GM18502 (cell line): ENCODE measurements at regions not wholly inside any gene's neighbourhood (a gene's known extent, or its start where the extent isn't known, plus 50 kb on each side); places are given as distances from the start of the nearest gene placed in this dataset.

ENCODE experiments used
- ATAC-seq: cut with Tn5 transposase; IDR thresholded peaks from one replicate; pipeline ENCODE4 v1.9.1; 2021; ENCODE audit warnings: mild to moderate bottlenecking; ENCODE audit not compliant: unreplicated experiment, poor library complexity

DNA sequence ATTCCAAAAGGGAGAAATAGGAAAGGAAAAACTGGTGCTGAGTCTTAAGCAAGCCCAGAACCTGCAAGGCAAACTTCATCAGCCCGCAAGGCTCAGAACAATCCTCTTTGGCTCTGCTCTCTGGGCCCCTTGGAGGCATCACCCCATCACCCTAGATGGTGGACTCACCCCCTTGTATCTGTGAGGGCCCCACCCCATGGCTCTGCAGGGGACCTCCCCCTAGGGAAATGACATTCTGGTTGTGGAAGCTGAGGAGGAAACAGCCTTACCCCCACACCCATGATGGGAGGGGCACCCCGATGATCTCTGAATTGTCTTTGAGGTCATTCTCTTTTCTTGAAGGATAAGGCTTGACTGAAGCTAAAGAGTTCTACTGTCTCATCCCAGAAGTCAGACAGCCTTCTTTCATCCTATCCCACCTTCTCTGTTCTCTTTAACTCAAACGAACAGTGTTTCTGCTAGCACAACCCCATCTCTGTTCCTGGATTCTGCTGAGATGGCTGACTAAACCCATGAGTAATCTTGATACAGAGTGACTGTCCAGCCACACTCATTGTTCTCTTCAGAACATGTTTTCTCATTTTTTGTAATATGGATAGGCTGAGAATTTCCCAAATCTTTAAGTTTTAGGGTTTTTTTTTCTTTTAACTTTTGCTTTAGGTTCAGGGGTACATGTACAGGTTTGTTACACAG, 492.1 kb upstream of the MYT1L start:
- no peak for ATAC-seq

DNA sequence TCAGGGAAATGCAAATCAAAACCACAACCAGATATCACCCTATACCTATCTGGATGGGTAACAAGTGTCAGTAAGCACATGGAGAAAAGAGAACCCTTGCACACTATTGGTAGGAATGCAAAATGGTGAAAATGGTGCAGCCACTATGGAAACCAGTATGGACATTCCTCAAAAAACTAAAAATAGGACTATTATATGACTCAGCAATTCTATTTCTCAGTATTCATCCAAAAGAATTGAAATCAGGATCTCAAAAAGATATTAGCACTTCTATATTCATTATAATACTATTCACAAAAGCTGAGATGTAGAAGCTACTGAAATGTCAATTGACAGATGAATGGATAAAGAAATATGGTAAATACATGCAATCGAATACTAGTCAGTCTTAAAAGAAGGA, 491.1 kb upstream of the MYT1L start:
- ATAC-seq, result no peak

DNA sequence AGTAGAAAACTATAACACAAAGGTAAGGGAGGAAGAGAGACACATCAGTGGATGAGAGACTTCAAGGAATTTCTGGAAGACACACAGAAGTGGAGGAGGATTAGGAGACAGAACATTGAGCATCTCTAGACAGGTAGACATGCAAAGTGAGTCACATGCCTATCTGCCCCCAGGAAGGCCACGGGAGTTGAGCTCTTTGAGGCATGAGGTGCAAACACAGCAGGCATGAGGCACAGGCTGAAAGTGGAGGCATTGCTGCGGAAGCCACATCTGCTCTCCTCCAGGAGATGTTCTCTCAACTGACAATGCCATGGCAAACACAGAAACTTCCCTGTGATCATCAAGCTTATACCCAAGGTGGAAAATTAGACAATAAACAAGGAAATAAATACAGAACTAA, 481.6 kb upstream of the MYT1L start:
- ATAC-seq, result no peak

DNA sequence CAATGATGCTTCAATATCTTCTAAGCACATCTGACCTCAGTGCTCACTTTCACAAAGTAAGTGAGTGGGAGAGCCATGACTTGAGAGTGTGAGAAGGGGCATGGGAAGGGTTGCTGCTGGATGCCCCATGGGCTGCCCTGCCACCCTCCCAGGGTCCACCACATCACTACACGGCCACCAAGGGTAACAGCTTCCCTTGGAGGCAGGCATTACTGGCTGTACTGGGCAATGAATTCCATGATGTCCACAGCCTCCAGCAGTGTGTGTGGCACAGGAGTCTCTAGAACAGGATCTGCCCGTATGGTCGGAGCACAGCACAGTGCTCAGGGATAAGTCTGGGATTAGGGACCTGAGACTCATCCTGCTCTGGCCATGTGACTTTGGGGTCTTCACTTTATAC, 481.0 kb upstream of the MYT1L start:
- no peak for ATAC-seq

DNA sequence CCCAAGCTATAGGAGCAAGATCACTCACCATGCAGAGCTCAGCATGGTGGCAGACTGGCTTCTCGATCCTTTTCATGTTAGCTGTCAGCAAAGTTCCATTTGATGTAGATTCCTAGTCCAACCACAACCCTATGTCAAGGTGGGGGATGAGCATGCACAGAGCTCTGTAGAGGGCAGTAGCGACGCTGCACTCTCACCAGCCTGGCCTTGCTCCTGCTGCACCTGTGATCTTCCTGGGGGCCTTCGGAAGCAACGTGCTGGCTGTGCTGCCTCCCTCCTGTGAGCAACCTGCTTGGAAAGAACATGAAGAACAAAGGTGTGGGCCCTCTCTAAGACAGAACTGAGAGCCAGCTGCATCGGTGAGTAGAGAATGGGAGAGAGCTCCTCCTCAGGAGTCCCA, 479.4 kb upstream of the MYT1L start:
- no peak for ATAC-seq

DNA sequence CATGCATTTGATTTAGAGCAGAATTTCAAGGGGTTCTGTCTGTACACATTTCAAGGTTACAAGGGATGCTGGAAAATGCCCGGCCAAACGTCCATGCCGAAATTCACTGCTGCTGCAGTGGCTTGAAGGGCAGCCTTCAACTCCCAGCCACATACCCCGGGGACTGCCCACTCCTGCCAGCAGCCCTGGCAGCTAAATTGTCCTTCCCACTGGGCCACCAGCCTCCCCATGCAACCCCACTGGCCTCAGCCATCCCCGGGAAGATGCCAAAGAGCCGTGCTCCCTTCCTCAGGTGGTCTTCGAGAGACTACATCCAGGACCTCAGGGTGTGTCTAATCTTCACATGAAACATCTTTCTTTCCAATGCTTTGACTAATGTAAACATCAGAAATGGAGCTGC, 478.7 kb upstream of the MYT1L start:
- no peak for ATAC-seq

DNA sequence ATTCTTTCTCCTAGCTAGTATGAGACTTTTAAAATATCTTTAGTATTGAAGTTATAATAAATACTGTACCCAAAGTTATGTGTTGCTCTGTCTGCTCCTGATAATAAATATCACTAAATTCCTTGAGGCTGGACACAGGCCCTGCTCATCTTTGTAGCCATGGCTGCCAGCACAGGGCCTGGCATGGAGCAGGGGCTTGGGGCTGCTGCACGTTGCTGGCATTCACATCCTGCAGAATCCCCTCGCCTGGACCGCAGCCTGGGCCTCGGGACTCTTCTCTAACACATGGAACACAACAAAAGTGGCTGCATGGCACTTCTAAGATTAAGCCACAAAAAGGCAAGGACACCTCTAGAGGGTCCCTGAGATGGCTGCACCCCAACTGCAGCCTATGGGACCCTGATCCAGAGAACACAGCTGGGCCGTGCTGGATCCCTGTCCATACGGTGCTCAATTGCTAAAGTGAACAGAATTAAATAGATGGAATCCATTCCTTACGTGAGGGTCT, 477.5 kb upstream of the MYT1L start:
- ATAC-seq, result no peak

DNA sequence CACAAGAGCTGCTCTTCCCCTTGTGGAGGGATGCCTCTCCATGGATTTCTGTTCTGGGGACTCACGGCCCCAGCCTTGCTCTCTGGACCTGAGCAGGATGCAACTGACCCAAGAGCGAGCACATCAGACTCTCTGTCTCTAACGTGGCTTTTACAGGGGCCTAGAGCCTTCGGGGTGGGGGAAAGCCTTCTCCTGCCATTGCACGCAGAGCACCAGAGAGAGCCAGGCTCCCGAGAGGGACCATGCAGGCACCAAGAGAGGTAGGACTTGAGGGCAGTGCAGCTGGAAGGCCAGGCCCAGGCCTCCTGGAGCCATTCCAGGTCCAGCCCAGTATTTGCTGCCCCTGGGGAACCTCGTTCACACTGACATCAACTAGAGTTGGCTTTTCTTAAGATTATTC, 475.6 kb upstream of the MYT1L start:
- ATAC-seq, result no peak

DNA sequence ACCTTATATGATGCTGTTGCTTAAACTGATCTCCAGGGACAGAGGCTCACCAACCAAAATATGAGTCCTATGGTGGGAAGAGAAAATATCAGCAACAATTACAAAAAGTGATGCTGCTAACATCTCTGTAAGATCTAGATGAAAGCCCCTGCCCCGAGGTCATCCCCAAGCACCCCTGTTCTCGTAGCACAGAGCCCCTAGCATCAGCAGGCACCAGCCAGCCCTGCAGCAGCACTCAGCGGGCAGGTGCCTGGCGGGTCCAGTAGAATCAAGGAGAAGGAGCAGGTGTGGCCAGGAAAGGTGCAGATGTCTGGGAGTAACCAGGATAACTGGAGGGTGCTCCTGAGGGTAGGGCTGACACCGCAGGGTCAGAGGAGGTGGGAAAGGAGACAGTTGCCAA, 474.2 kb upstream of the MYT1L start:
- no peak for ATAC-seq

DNA sequence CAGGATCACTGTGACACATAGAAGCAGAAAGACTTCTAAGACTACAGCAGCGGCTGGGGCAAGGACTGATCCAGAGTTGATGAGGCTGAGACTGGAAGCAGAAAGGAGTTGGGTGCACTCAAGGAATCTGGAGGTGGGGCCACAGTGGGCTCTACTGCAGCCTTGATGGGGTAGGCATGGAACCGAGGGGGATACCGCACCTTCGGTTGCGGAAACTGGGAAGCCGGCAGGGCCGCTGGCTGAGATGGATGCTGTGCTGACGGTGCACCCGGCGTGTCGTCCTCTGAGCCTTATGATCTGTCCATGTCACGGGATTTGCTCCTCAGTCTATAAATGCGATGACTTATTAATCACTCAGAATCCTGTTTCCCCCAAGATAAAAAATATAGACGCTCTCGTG, 473.5 kb upstream of the MYT1L start:
- ATAC-seq, result no peak

DNA sequence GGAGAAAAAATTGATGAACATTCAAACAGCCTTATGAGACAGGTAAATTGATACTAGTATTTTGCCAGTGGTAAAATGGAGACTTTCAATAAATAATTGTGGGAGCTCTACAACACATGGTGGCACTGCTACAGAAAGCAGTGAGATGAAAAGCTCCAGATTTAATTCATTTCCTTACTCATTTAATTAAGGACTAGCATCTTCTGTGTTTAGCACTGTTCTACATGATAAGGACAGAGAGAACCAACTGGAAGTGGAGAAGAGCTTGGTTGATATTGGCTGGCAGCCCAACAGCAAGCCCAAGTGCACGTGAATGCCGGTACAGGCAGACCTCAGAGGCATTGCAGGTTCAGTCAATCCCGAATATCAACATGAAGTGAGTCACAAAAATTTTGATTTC, 470.4 kb upstream of the MYT1L start:
- ATAC-seq, result no peak

DNA sequence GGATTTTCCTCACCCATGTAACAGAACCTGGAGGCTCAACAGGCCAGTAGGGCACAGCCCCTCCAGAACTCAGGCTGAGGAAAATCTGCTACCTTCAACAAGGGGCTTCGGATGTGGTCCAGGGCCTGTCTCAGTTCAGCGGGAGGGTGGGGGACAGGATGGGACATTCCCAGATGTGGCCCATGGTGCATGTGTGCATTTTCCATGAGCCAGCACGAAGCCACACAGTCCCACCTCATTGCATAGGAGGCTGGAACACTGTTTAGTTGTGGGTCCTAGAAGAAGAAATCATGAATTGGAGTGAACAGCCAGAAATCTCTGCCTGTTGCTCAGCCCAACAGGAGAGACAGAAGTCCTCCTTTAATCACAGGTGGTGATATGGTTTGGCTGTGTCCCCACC, 469.6 kb upstream of the MYT1L start:
- no peak for ATAC-seq

DNA sequence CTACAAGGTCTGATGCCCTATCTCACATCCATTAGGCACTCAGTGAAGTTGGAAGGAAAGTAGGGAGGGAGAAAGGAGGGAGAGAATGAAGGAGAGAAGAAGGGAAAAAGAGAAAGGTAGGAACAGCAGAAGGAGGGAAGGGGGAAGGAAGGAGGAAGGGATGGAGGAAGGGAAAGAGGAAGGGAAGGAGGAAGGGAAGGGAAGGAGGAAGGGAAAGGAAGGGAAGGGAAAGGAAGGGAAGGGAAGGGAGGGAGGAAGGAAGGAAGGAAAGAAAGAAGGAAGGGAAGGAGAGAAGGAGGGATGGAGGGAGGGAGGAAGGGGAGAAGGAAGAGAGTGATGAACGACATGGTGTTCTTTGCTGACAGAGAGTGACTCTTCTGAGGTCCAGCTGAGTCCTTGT, 468.9 kb upstream of the MYT1L start:
- no peak for ATAC-seq

DNA sequence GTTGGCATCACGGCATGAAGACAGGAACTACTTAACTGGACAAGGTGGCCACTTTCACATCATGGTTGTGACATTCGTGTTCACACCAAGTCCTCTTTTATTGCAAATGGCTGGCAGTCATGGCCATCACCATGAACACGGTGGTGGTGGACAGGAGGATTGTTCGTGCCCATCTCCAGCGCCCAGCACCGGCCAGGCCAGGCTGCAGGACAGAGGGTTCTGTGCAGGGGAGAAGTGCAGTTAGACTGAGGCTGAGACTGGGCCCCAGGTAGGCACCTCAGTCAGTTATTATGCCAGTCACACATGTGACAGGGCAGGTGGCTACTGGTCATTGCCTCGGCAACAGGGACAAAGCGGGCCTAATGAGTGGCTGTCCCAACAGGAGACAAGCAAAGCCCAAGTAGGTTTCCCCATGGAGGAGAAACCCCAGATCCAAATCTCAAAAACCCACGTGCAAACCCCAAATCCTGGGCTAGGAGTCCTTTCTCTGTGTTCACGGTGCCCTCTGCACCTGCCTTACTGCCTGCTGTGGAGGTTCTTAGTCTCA, 468.1 kb upstream of the MYT1L start:
- no peak for ATAC-seq

DNA sequence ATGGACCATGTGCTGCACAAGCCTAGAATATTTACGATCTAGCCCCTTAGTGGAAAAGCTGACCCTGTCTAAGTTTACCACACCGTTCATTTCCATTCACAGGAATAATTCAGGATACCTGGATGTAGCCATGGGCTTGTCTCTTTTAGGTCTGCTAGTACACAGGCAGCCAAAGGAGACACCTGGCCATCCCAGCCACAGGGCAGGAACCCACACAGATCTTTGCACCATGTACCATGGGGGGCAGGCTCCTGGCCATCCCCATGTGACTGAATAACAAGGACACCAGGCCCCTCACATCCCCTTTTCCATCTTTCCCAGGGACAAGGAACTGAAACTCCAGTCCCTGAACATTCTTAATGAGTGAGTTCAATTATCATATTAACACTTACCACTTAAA, 467.3 kb upstream of the MYT1L start:
- ATAC-seq, result no peak

DNA sequence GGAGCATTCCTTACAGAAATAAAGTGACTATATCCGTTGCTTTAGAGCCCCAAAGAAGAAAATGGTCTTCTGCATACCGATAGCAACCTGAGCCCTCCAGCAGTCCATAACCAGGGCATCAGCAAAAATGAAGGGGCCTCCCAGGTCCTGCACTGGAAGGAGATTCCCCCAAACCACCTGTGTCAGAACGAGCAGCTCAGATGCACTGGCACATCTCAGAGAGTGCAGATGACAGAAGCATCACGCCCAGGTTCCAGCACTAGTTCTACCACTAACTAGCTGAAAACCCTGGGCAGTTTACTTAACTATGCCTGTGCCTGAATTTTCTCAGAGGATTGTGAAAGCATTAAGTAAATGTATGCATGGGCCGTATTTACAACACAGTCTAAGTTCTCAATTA, 466.7 kb upstream of the MYT1L start:
- ATAC-seq, result no peak

DNA sequence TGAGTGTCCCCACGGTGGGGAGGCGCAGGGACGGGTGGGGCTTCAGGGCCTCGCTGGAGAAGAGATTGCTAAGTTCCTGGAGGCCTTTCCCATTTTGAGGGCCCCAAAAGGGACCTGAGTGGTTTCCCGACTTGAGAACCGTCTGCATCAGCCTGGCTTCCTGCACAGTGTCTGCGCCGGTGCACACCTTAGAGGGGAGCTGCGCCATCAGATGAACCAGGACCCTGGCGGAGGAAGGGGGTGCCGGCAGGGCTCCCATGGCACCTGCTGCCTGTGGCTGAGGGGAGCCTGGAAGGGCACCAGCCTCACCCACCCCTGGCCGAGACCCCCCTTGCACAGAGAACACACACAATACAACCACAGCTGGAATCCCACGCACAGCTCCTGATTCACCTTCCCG, 465.1 kb upstream of the MYT1L start:
- no peak for ATAC-seq

DNA sequence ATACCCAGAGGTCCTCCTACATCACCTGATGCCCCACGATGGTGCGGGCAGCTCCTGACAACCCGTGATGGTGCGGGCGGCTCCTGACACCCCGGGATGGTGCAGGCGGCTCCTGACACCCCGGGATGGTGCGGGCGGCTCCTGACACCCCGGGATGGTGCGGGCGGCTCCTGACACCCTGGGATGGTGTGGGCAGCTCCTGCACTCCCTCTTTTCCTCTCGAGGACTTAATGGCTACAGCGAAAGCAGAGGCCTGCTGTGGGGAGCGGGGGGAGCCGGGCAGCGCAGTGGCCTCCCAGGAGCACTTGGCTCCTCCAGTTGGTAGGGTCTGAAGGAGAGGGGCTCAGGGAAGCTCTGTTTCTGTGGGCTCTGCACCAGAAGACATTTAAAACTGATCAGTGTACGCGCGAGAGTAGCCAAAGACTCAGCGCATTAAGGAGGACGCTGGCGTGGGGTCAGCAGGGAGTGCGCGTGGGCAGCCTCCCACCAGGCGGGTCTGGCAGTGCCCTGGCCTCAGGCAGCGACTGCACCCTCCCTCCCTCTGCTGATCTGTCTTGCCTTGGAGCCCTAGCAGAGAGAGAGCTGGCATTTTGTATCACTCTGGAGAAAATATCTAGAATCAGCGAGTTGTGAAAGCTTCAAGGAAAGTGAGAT, 464.5 kb upstream of the MYT1L start:
- ATAC-seq, result no peak

DNA sequence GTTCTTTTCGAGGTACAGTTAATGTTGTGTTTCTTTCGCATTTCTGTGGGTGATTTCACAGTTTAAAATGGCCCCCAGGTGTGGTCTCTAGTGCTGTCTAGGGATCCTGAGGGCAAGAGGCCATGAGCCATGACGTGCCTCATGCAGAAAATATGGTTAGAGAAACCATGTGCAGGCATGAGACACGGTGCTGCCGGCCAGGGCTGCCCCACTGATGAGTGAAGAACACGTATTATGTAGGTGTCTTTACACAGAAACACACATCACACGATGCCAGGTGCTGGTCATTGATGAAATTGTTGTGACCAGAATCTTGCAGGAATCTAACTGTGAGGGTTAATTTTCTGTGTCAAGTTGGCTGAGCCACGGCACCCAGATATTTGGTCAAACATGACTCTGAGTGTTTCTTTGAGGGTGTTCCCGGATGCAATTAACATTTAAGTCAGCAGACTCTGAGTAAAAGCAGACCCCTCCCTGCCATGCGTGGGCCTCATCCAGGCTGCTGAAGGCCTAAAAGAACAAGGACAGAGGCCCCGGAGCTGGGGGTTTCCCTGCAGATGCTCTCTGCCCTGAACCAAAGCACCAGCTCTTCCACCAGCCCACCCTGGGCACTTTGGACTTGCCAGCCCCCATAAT, 463.0 kb upstream of the MYT1L start:
- no peak for ATAC-seq

DNA sequence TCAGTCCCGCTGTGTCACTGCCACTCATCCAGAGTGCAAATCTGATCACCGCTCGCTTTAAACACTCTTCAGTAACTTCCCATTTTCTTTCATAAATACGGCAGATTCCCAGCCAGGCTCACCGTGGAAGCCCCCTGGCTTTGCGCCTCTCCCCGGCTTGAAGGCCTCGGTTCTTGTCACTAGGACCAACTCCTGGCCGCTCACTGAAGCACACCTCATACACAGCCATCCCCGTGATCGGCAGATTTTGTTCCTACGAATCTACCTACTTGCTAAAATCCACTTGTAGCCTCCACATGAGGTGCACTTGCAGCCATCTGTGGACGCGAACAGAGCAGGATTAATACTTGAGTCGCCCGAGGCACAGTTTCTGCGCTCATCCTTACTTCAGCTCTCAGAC, 462.4 kb upstream of the MYT1L start:
- no peak for ATAC-seq

DNA sequence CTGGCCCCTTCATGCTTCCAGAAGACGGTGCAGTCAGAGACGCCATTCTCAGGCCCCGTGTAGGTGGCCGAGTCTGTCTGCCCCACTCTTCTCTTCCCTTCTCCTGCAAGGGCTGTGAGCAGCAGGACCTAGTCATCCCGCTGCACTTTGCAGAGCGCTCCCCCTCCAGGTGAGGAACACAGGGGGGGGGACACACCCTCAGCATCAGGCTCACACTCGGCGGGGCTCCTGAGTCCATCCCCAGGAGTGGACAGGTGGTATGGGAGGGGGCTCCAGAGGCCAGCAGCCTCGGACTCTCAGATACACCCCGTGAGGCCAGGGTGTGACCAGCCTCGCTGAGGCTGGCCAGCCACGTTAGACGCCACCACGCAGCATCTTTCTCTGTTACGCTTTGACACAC, 460.5 kb upstream of the MYT1L start:
- no peak for ATAC-seq

DNA sequence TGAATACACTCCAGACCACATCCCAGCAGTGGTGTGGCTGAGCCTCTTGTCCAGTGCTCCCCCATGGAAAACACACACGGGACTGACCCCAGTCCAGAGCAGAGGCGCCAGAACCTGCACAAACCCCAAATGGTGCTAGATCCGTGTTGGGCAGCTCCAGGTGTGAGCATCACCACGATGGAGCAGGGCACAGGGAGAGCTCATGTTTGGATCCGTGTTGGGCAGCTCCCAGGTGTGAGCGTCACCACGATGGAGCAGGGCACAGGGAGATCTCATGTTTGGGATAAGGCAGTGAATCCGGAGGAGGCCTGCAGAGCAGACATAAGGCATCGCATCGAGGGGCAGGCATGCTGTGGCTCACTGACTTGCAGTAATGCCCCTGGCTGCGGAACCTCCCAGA, 460.0 kb upstream of the MYT1L start:
- ATAC-seq, result no peak
